Stimulated activated CD4-positive, alpha-beta T cell treated with anti-CD3 and anti-CD28 coated beads, Interleukin-12 subunit alpha, Interleukin-12 subunit beta, amount 100 ng/mL, for 48 hours (primary cell): ENCODE measurements at regions not wholly inside any gene's neighbourhood (a gene's known extent, or its start where the extent isn't known, plus 50 kb on each side); places are given as distances from the start of the nearest gene placed in this dataset.
"Not testable (repeated sequence)": the region's sequence is repeated elsewhere in the genome, so short reads cannot be mapped to it uniquely, and the experiment has no call there.

Experiments used
- DNase-seq, 3 donors: peaks; one replicate each; pipeline ENCODE4 v3.0.0-alpha.2; 2020; ENCODE audit warnings: low read depth in 2 of 3, low spot score in 1 of 3

GRCh38 chr6:37078814-37079213 lies 73.4 kb downstream of the FGD2 start:
- DNase-seq, result no peak

- DNase-seq, result no peak
These were observed 75.7 kb downstream of the FGD2 start for GRCh38 chr6:37081042-37081607.

GRCh38 chr6:37082390-37083130 lies 77.1 kb downstream of the FGD2 start:
- no peak for DNase-seq

GRCh38 chr6:37083243-37084138 lies 78.0 kb downstream of the FGD2 start:
- no peak for DNase-seq

- not testable (repeated sequence) for DNase-seq
These were observed 79.2 kb downstream of the FGD2 start for GRCh38 chr6:37084665-37085064.

GRCh38 chr6:37085198-37085597 lies 79.7 kb downstream of the FGD2 start:
- no peak for DNase-seq

GRCh38 chr6:37088897-37089296 lies 81.1 kb upstream of the PIM1 start:
- no peak for DNase-seq

- no peak for DNase-seq
These were observed 80.2 kb upstream of the PIM1 start for GRCh38 chr6:37089783-37090182.

- not testable (repeated sequence) for DNase-seq
These were observed 78.8 kb upstream of the PIM1 start for GRCh38 chr6:37091104-37091503.

GRCh38 chr6:37091586-37091985 lies 78.4 kb upstream of the PIM1 start:
- not testable (repeated sequence) for DNase-seq

GRCh38 chr6:37092923-37093727 lies 76.8 kb upstream of the PIM1 start:
- DNase-seq, result no peak

- no peak for DNase-seq
These were observed 76.3 kb upstream of the PIM1 start for GRCh38 chr6:37093728-37094069.

GRCh38 chr6:37095997-37096396 lies 74.0 kb upstream of the PIM1 start:
- DNase-seq, result no peak

- no peak for DNase-seq
These were observed 72.6 kb upstream of the PIM1 start for GRCh38 chr6:37097335-37097734.

GRCh38 chr6:37099442-37099841 lies 70.5 kb upstream of the PIM1 start:
- DNase-seq, result no peak

GRCh38 chr6:37100745-37101144 lies 69.2 kb upstream of the PIM1 start:
- DNase-seq, result no peak

- DNase-seq, result no peak
These were observed 68.0 kb upstream of the PIM1 start for GRCh38 chr6:37101991-37102298.

GRCh38 chr6:37102299-37103168 lies 67.4 kb upstream of the PIM1 start:
- DNase-seq, result peak; percentile 42 to 62 (median 55)

- DNase-seq, result no peak
These were observed 66.5 kb upstream of the PIM1 start for GRCh38 chr6:37103169-37104039.

- no peak for DNase-seq
These were observed 65.2 kb upstream of the PIM1 start for GRCh38 chr6:37104824-37105147.
